Dermis microvascular lymphatic vessel endothelial cell (primary cell): ENCODE measurements at regions not wholly inside any gene's neighbourhood (a gene's known extent, or its start where the extent isn't known, plus 50 kb on each side); places are given as distances from the start of the nearest gene placed in this dataset.
A peak's percentile ranks its signal among the peaks of the same experiment; 100 is the strongest.
"Not testable (repeated sequence)": the region's sequence is repeated elsewhere in the genome, so short reads cannot be mapped to it uniquely, and the experiment has no call there.

Experiments
- DNase-seq, 2 donors: peaks; one replicate each; pipeline versions ENCODE4 v3.0.0 to v3.0.0-alpha.2; 2010; ENCODE audit warnings: low read depth in 2 of 2

GRCh38 chr6:144954241-144954556, 669.1 kb downstream of the UTRN start:
- DNase-seq, result no peak

- no peak for DNase-seq
Measured at GRCh38 chr6:144955392-144955791, 670.3 kb downstream of the UTRN start.

GRCh38 chr6:144955859-144956258, 670.7 kb downstream of the UTRN start:
- DNase-seq, result no peak

- not testable (repeated sequence) for DNase-seq
Measured at GRCh38 chr6:144956697-144957096, 671.6 kb downstream of the UTRN start.

- DNase-seq, result no peak
Measured at GRCh38 chr6:144957236-144957937, 672.3 kb downstream of the UTRN start.

- DNase-seq, result no peak
Measured at GRCh38 chr6:144969154-144969553, 684.0 kb downstream of the UTRN start.

GRCh38 chr6:144969602-144970272, 684.6 kb downstream of the UTRN start:
- DNase-seq, result no peak

- DNase-seq, result not testable (repeated sequence)
Measured at GRCh38 chr6:144977250-144977864, 692.2 kb downstream of the UTRN start.

- no peak for DNase-seq
Measured at GRCh38 chr6:144978208-144978607, 693.1 kb downstream of the UTRN start.

GRCh38 chr6:144986271-144986670, 701.1 kb downstream of the UTRN start:
- DNase-seq, result no peak

GRCh38 chr6:144989319-144990107, 704.4 kb downstream of the UTRN start:
- DNase-seq, result peak; percentile 3 to 39

- DNase-seq, result no peak
Measured at GRCh38 chr6:144990784-144991183, 705.6 kb downstream of the UTRN start.

- peak in 1 of 2 donors; percentile 82 for DNase-seq
Measured at GRCh38 chr6:144993870-144994269, 708.7 kb downstream of the UTRN start.

- no peak for DNase-seq
Measured at GRCh38 chr6:144997996-144998395, 712.9 kb downstream of the UTRN start.

GRCh38 chr6:144999127-144999526, 714.0 kb downstream of the UTRN start:
- no peak for DNase-seq

GRCh38 chr6:145003145-145003544, 718.0 kb downstream of the UTRN start:
- no peak for DNase-seq

GRCh38 chr6:145006914-145007313, 721.8 kb downstream of the UTRN start:
- no peak for DNase-seq

- no peak for DNase-seq
Measured at GRCh38 chr6:145008715-145009114, 723.6 kb downstream of the UTRN start.

- no peak for DNase-seq
Measured at GRCh38 chr6:145009711-145010110, 724.6 kb downstream of the UTRN start.

- no peak for DNase-seq
Measured at GRCh38 chr6:145012039-145012662, 723.2 kb downstream of the EPM2A start.

GRCh38 chr6:145015739-145016558, 719.4 kb downstream of the EPM2A start:
- DNase-seq, result peak; percentile 29 to 88
